Psoas muscle (tissue), 7 donors: ENCODE measurements at regions not wholly inside any gene's neighbourhood (a gene's known extent, or its start where the extent isn't known, plus 50 kb on each side); places are given as distances from the start of the nearest gene placed in this dataset.
"Not testable (repeated sequence)": the region's sequence is repeated elsewhere in the genome, so short reads cannot be mapped to it uniquely, and the experiment has no call there.

Experiments used
- ATAC-seq, 4 donors: fragments of 200-7000 bp; cut with Tn5 transposase; one replicate each; pipeline ENCODE4 v1.9.1; 2020; ENCODE audit warnings: moderate library complexity in 3 of 4, mild to moderate bottlenecking in 2 of 4
- DNase-seq, 2 donors: peaks; one replicate each; pipeline ENCODE4 v3.0.0-alpha.2; 2020
- H3K27ac ChIP-seq: fragments of 200-600 bp; one replicate; pipeline ENCODE4 v1.8.0; 2022
- H3K27me3 ChIP-seq, 3 donors: fragments of 200-600 bp in 1 of 3; one replicate each; pipeline versions ENCODE4 v1.6.1 to v1.8.0; 2013 to 2022; ENCODE audit warnings: low read length in 2 of 3, mild to moderate bottlenecking in 2 of 3, moderate library complexity in 1 of 3; ENCODE audit not compliant: insufficient read depth in 3 of 3
- H3K36me3 ChIP-seq, 2 donors: fragments of 200-600 bp in 1 of 2; one replicate each; pipeline versions ENCODE4 v1.6.1 to v1.8.0; 2013 to 2022; ENCODE audit warnings: low read depth in 1 of 2, mild to moderate bottlenecking in 1 of 2, moderate library complexity in 1 of 2; ENCODE audit not compliant: insufficient read depth in 1 of 2
- H3K4me1 ChIP-seq: fragments of 200-600 bp; one replicate; pipeline ENCODE4 v1.8.0; 2022
- H3K4me3 ChIP-seq: fragments of 200-600 bp; one replicate; pipeline ENCODE4 v1.8.0; 2022; ENCODE audit warnings: mild to moderate bottlenecking
- H3K9me3 ChIP-seq: fragments of 200-600 bp; one replicate; pipeline ENCODE4 v1.8.0; 2022
- WGBS, 3 donors: extraction: QIAGEN DNeasy Blood & Tissue Kit; methylation state at CpG; one replicate each; pipeline versions ENCODE4 v1.1.6 to v1.1.7; 2013; 5-methylcytosine and 5-hydroxymethylcytosine counted together
- intact Hi-C, 2 donors: fragments of 100-400 bp; cut with DNase I; formaldehyde crosslinking; loops; one replicate each; pipeline versions ENCODE4 v1.11.0 to v1.14.2; 2022
- donor health status: healthy with polysubstance abuse.
- donor health status: DM: no; HTN: no; CAD: no; lungs with moderate emphysema.
- donor health status: Bipolar disorder and iron deficiency.
- donor health status: healthy.
- donor health status: DM: yes; HTN: yes; CAD: no.
- donor health status: DM: no; HTN: no; CAD: no.
- donor health status: DM: yes; HTN: yes; CAD: no.

- H3K27me3 ChIP-seq, H3K9me3 ChIP-seq, H3K4me3 ChIP-seq, H3K27ac ChIP-seq, intact Hi-C loops, H3K4me1 ChIP-seq, H3K36me3 ChIP-seq: not testable (repeated sequence)
- DNase-seq (peak in 1 of 2 donors; percentile 31), ATAC-seq (peak; percentile 57 to 76 (median 64))
- WGBS, 3 donors, result 30 to 35% (median 30%) methylated on average over 4 to 9 of the region's 9 CpGs
These were observed 83.6 kb upstream of the CRYM start for GRCh38 chr16:21361612-21362227.

GRCh38 chr16:21361045-21361444, 83.0 kb upstream of the CRYM start:
- H3K36me3 ChIP-seq, DNase-seq, H3K4me3 ChIP-seq, H3K9me3 ChIP-seq, H3K4me1 ChIP-seq, intact Hi-C loops, H3K27ac ChIP-seq, ATAC-seq, H3K27me3 ChIP-seq: not testable (repeated sequence)
- WGBS, 3 donors, result 40 to 51% (median 46%) methylated on average over 3 of the region's 3 CpGs

GRCh38 chr16:21359513-21359912, 81.4 kb upstream of the CRYM start:
- H3K4me1 ChIP-seq, DNase-seq, H3K27ac ChIP-seq, H3K36me3 ChIP-seq, ATAC-seq, intact Hi-C loops, H3K4me3 ChIP-seq, H3K27me3 ChIP-seq, H3K9me3 ChIP-seq: not testable (repeated sequence)
- 56 to 73% (median 69%) methylated on average over 12 of the region's 12 CpGs for WGBS, 3 donors

- 83 to 88% (median 85%) methylated on average over 16 to 18 of the region's 18 CpGs for WGBS, 3 donors
- intact Hi-C loops, H3K27me3 ChIP-seq, H3K36me3 ChIP-seq, H3K9me3 ChIP-seq, H3K4me1 ChIP-seq, H3K27ac ChIP-seq, ATAC-seq, DNase-seq, H3K4me3 ChIP-seq: not testable (repeated sequence)
These were observed 80.2 kb upstream of the CRYM start for GRCh38 chr16:21358261-21358795.

GRCh38 chr16:21356308-21356707, 78.2 kb upstream of the CRYM start:
- H3K36me3 ChIP-seq, DNase-seq, H3K4me1 ChIP-seq, H3K9me3 ChIP-seq, H3K4me3 ChIP-seq, intact Hi-C loops, H3K27me3 ChIP-seq, H3K27ac ChIP-seq, ATAC-seq: not testable (repeated sequence)
- WGBS, 3 donors, result 64 to 94% (median 89%) methylated on average over 4 to 10 of the region's 10 CpGs

- intact Hi-C loops, ATAC-seq, H3K27ac ChIP-seq, H3K4me3 ChIP-seq, DNase-seq, H3K36me3 ChIP-seq, H3K4me1 ChIP-seq, H3K9me3 ChIP-seq, H3K27me3 ChIP-seq: not testable (repeated sequence)
- 97 to 98% (median 97%) methylated on average over 3 to 5 of the region's 5 CpGs for WGBS, 3 donors
These were observed 73.3 kb upstream of the CRYM start for GRCh38 chr16:21351433-21351832.

- DNase-seq, H3K27ac ChIP-seq, H3K9me3 ChIP-seq, H3K36me3 ChIP-seq, H3K4me3 ChIP-seq, H3K27me3 ChIP-seq, ATAC-seq, intact Hi-C loops, H3K4me1 ChIP-seq: not testable (repeated sequence)
- WGBS, 3 donors, result 74 to 84% (median 80%) methylated on average over 4 to 6 of the region's 6 CpGs
These were observed 72.8 kb upstream of the CRYM start for GRCh38 chr16:21350851-21351250.

DNA sequence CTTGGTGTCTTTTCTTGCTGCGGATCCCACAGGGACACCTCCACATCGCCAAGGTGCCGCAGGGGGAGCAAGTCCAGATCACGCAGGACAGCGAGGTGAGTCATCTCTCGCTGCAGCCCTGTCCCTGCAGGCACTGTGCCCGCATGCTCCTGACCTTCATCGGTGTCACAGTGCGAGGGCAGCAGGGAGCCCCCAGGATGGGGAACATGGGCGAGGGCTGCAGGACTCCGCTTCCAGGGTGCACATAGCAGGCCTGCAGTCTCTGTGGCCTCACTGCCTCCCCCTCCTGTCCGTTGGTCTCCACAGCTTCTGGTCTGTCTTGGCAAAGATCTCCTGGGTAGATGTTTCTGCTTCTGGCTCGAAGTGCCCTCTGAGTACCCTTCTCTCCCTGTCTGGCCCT, 71.2 kb upstream of the CRYM start:
- ATAC-seq, DNase-seq, H3K27me3 ChIP-seq, H3K4me1 ChIP-seq, intact Hi-C loops, H3K4me3 ChIP-seq, H3K9me3 ChIP-seq, H3K36me3 ChIP-seq, H3K27ac ChIP-seq: not testable (repeated sequence)
- 81 to 87% (median 84%) methylated on average over 12 to 13 of the region's 13 CpGs for WGBS, 3 donors

- H3K4me3 ChIP-seq, H3K27me3 ChIP-seq, DNase-seq, H3K27ac ChIP-seq, ATAC-seq, H3K9me3 ChIP-seq, H3K36me3 ChIP-seq, H3K4me1 ChIP-seq, intact Hi-C loops: not testable (repeated sequence)
- WGBS, 3 donors, result 63 to 69% (median 68%) methylated on average over 9 of the region's 9 CpGs
These were observed 70.7 kb upstream of the CRYM start for GRCh38 chr16:21348815-21349214.

- not testable (repeated sequence) for ATAC-seq
These were observed 69.4 kb upstream of the CRYM start for GRCh38 chr16:21347538-21347937.

DNA sequence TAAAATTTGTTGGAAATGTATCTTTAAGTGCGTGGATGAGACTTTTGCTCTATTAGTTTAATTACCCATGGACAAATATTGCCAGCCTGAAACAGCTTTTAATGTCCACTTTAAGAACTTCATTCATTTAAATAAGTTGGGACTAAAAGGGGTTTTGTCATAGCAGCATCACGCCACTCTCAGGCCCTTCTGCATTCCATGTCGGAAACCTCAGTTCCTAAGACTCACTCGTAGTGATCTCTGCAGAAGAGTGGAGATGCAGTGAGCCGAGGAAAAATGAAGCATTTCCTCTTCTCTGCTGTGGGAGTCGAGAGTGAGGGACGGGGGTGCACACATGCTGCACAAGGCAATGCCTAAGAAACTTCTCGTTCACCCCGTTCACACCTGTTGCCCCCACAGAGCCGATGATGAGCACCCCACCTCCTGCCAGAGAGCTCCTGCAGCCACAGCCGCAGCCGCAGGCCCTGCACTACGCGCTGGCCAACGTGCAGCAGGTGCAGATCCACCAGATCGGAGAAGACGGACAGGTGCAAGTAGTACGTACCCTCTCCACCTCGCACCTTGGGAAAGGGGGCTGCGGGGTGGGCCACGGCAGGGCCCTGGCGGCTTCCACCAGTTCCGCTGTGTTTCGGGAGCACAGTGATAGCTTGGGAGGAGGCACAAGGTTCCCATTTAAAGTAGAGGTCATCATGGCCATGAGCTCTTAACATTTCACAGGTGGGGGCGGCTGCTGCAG, 68.8 kb upstream of the CRYM start:
- H3K27ac ChIP-seq, H3K9me3 ChIP-seq, intact Hi-C loops, ATAC-seq, H3K36me3 ChIP-seq, DNase-seq, H3K27me3 ChIP-seq, H3K4me3 ChIP-seq, H3K4me1 ChIP-seq: not testable (repeated sequence)
- WGBS, 3 donors, result 68 to 80% (median 72%) methylated on average over 23 to 24 of the region's 25 CpGs

More at GRCh38 chr16:21347538-21347937, 69.4 kb upstream of the CRYM start:
- H3K9me3 ChIP-seq, H3K27ac ChIP-seq, DNase-seq, H3K4me1 ChIP-seq, H3K27me3 ChIP-seq, intact Hi-C loops, H3K36me3 ChIP-seq, H3K4me3 ChIP-seq: not testable (repeated sequence)
- 65 to 89% (median 87%) methylated on average over 4 to 10 of the region's 11 CpGs for WGBS, 3 donors
